SH-SY5Y (cell line): ENCODE measurements at regions not wholly inside any gene's neighbourhood (a gene's known extent, or its start where the extent isn't known, plus 50 kb on each side); places are given as distances from the start of the nearest gene placed in this dataset.

Experiments
- GATA2 ChIP-seq: IDR thresholded peaks from 2 replicates; pipeline ENCODE4 v1.6.1; 2011; ENCODE audit warnings: mild to moderate bottlenecking, low read depth, low read length
- GATA3 ChIP-seq: IDR thresholded peaks from 2 replicates; pipeline ENCODE4 v1.6.1; 2011; ENCODE audit warnings: low read depth, mild to moderate bottlenecking, low read length, moderate library complexity

DNA sequence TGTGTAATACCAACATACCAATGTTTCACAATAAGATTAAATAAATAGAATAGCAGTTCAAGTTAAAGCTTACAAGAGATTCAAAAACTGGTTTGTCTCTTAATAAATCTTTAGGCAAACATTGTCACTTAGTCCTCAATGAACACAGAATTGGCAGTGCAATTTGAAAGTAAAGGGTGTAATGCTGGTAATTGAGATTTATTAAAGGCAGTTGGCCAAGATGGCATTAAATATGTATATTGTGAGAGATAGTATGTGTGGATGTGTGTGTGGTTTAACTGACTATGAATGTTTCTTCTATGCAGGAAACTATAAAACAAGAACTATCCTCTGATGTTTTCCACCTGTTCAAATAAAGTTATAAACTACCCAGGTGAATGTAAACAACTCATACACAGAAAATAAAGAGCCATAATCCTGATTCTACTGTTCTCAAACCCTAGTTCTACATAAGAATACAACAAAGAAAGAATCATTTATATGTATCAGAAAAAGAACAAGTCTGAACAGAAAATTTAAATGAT is 267.9 kb upstream of the PTCHD4 start:
- TF ChIP-seq GATA2 = no peak
- TF ChIP-seq GATA3 = no peak

DNA sequence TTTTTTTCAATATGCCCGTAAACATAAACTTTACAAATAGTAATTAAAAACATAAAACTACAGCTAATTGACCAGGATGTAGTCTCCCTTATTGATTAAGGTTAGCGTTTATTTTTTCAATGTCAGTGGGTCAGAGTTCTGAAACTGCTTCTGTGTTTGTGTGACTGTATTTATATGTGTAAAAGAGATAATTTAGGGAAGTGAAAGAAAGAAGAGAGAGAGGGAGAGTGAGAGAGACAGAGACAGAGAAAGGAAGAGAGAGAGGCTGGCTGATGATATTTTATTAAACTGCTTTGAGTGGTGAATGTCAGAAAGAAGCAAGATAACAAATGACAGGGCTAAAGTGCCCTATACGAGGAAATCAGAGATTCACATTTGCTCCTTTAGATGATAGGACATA is 266.1 kb upstream of the PTCHD4 start:
- TF ChIP-seq GATA3 (no peak), GATA2 (no peak)

DNA sequence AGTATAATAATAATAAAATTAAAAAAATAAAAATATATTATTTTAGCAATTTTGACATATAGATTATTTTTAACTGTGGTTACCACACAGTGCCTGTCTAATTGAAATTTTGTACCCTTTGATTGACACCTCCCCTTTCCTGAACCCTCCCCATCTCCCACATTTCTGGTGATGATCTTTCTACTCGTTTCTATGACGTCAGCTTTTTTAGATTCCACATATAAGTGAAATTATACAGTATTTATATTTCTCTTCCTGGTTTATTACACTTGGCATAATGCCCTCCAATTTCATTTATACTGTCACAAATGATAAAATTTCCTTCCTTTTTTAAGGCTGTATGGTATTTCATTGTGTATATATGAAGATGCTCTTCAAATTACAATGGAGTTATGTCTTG is 258.1 kb upstream of the PTCHD4 start:
- no peak for TF ChIP-seq GATA2
- no peak for TF ChIP-seq GATA3

DNA sequence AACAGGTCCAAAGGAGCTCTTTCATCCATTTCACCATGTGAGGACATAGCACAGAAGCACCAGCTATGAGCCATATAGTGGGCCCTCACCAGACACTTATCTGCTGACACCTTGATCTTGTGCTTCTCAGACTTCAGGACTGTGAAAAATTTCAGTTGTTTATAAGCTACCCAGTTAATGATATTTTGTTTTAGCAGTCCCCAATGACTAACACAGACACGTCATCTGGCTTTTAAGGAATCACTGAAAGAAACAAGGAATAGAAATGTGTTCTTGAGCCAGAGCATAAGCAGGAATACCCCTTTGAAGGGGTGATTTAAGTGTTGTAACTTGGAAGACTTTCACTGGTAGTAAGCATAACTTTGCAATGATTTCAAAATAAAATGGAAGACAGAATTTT is 214.7 kb upstream of the PTCHD4 start:
- TF ChIP-seq GATA2 (no peak), GATA3 (no peak)

DNA sequence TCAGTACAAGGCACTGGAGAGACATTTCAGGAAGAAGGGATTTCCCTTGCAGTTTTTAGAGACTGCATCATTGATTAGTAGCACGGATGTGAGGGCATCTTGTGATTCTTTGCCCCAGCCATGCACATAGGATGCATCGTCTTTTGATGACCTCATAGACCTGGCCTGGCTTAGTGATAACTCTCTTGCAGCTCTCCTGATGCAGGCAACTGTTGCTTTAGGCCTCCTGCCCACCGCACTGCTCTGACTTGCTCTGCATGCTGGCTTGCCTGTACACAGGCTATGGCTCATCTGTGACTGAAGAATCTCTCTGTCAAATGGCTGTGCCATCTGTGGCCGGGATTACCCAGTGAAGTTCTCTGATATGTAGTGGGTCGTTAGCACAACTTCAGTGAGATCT is 207.7 kb upstream of the PTCHD4 start:
- no peak for TF ChIP-seq GATA3
- TF ChIP-seq GATA2 = no peak

DNA sequence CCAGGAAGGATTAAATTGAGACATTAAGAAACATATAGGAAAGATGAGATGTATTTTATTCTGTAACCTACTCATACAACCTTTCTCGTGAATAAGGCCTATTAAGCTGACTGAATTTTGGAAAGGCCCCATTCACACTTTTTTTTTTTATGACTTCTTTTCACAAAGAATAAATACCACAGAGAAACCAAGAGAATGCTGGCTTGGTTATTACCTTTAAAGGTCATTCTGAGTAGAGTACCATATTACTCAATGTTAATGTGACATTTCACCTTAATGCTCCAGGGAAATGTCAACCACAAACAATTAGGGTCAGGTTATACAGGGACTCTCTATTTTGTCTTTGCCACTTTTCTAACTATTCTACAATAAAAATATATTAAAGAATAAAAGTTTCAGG is 204.9 kb upstream of the PTCHD4 start:
- TF ChIP-seq GATA3 (no peak), GATA2 (no peak)

DNA sequence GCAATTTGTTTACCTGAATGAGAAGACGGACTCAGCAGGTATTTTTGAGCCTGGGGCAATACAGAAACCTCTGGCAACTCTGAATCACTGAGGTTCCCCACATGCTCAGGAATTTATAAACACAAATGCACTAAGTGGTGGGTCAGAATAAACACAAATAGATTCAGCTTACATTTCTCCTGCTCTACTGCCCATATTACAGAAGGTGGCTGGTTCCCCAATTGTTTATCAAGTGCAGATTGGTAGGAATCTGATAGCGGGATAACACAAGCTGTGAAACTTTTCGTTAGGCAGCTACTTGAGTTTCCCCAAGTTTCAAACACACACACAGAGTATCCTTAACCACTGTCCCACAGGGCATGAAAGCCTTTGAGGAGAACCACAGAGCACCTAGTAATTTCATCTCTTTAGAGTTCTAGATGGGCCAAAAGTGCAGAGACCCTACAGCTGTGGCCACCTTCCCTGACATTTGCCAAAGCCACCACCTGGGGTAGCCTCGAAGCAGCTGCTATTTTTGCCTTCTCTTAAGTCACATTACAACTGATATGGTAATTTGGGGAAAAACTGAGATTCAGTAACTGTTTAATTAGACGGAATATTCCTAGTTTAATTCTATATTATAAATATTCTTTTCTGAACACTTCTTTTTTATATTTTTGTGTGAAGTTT is 204.2 kb upstream of the PTCHD4 start:
- TF ChIP-seq GATA3 (no peak), GATA2 (no peak)

DNA sequence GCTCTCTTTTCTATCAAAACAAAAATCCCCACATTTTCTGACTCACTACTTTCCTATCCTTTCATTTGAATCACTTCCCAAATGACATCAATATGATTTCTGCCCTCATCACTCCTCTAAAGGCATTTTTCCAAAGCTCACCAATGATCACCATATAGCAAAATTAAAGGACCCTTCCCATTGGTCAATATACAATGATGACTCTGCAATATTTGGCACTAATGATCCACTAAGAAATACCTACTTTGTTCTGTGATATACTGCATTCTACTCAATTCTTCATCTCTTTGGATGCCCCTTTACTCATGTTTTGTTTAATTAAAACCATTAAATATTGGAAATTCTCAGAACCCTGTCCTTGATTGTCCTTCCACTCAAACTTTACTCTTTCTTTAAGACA is 200.3 kb upstream of the PTCHD4 start:
- no peak for TF ChIP-seq GATA3
- no peak for TF ChIP-seq GATA2

DNA sequence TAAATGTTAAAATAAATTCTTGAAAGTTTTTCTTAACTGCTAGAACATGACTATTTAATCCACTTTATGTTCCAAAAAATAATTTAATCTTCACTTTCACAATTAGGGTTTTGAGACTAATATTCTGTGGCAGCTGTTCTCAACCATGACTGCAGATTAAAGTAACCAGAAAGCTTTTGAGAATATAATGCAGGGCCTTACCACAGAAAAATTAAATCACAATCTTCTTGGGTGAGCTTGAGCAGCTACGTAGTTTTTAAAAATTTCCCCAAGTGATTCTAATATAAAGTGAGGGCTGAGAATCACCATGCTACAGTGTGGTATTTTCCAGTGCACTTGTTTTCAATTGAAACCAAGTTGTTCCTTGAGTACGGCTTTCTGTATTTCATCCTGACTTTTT is 196.6 kb upstream of the PTCHD4 start:
- TF ChIP-seq GATA2 (no peak), GATA3 (no peak)

DNA sequence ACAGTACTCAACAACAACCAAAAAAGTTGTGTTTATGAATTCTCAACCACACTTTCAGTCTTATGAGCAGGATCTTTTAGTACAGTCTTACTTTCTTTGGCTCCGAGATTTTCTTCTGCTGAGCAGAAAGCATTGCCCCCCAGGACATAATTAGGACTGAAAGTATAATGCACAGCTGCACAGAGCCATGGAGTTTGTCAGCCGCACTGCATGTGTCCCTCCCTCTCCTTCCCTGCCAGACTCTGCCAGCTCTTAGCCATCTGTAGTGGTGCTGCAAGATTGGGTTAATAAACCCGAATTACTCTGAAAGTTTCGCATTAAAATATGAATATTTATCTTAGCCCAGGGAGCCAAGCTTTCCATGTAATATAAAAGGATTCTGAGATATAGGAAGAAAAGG is 179.6 kb upstream of the PTCHD4 start:
- TF ChIP-seq GATA2 (no peak), GATA3 (no peak)

DNA sequence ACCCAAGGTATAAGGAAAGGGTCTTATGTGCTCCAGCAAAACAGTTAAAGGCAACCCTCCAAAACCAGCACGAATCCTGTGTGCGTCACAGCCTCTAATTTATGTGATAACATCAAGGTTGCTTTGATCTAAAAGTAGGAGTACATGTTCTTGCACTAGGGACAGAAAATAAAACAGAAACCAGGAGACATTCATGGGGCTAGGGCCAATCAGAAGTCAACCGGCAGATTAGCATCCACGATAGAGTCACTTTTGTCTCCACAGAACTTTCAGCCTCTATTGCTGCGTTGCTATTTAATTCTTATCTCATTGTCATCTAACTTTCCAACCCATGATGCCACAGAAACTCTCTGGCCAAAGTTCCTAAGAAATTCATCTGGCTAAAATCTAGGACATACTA is 178.8 kb upstream of the PTCHD4 start:
- no peak; the same call in 1 of the 2 replicates for TF ChIP-seq GATA3
- TF ChIP-seq GATA2 = no peak

DNA sequence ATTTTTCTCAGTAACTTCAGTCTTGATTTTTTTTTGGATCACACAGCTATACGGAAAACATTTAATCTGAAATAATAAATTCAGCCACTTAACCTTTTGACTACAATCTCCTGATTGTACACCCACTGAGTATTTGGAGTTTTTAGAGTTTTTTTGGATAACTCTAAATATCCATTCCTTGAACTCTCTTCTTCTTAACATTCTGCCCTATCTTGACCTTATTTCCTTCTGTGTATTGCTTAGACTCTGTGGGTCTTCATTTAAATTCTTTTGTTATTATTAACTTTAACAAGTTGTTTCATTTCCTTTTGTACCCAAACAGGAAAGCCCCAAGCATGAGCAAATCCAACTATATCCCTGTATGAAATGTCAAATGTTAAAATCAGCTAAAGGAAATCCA is 170.2 kb upstream of the PTCHD4 start:
- no peak for TF ChIP-seq GATA2
- no peak for TF ChIP-seq GATA3

DNA sequence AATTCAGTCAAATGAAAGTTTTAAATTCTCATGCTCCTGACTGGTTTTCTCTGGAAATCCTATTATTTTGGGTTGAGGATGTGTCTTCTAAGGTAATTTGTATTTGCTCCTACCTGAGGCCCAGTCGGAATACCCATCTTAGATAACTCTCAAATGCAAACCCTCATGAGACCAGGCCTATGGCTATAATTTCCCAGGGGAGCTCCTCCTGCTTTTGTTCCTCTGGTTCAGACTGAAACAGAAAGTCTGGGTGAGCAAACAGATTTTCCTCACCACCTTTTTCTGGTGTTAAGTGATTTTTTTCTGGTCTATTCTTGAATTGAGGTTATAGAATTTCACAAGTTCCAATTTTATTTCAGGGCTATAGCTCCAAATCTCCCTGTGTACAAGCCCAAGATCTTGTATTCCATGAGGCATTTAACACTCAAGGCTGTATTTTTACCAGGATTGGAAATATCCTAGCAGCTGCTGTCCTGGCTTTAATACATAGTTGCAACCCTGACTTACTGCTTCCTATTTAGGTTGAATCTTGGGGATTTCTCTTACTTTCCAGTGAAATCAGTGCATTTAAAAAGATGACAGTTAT is 169.1 kb upstream of the PTCHD4 start:
- TF ChIP-seq GATA2 (no peak), GATA3 (no peak)

DNA sequence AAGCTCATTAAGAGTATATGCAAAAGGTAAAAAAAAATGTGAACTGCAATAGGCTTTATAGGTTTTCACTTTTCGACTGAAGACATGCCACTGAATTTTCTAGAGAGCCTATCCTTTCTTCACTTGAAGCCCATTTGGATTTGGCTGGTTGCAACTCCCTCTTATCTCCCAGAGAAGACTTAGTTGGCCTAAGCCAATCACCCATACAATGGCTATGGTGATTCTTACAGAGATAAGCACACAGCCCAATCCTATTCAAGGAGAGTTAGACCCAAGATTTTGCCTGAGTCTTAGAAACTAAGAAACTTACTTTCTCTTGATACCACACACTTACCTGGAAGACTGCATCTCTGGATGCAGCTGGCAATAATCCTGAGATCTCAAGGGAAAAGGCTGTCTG is 167.3 kb upstream of the PTCHD4 start:
- no peak for TF ChIP-seq GATA3
- TF ChIP-seq GATA2 = no peak

DNA sequence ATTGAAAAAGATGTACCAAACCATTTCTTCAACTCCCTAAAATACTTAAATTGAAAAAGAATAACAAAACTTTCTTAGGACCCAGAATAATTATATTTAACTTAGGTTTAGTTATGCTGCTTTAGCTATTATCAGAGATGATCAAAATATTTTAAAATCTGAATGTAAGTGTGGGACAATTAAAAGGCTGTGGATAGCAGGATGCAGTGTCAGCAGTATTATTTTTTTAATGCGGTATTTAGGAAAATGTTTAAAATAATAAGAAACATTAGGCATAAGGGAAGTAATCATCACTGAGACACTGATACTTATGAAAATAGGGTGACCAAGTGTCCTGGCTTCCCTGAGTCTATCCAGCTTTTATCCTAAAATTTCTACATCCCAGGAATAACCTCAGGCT is 161.5 kb upstream of the PTCHD4 start:
- TF ChIP-seq GATA3 = no peak
- TF ChIP-seq GATA2 = no peak
